AG09309 (cell line): ENCODE measurements at regions not wholly inside any gene's neighbourhood (a gene's known extent, or its start where the extent isn't known, plus 50 kb on each side); places are given as distances from the start of the nearest gene placed in this dataset.

Experiments
- DNase-seq: peaks from one replicate; pipeline ENCODE4 v3.0.0-alpha.2; 2010; ENCODE audit warnings: low read depth
- H3K4me3 ChIP-seq: 2 replicates; pipeline ENCODE4 v1.5.1; 2011; ENCODE audit warnings: mild to moderate bottlenecking, low read depth, low read length, moderate library complexity; ENCODE audit not compliant: control insufficient read depth
- CTCF ChIP-seq: IDR thresholded peaks from 2 replicates; pipeline ENCODE4 v1.5.1; 2011; ENCODE audit warnings: mild to moderate bottlenecking, low read depth, low read length, inconsistent platforms; ENCODE audit not compliant: insufficient read depth, control insufficient read depth; ENCODE audit errors: missing control alignments

- H3K4me3 ChIP-seq = no peak overlapping the region
- DNase-seq = no peak
- TF ChIP-seq CTCF = no peak
These were observed 229.6 kb downstream of the ZEB2 start for GRCh38 chr2:144290276-144290675.

- no peak for DNase-seq
- H3K4me3 ChIP-seq = no peak overlapping the region
- no peak for TF ChIP-seq CTCF
These were observed 231.5 kb downstream of the ZEB2 start for GRCh38 chr2:144288438-144288837.

GRCh38 chr2:144285324-144285723 lies 234.6 kb downstream of the ZEB2 start:
- DNase-seq = no peak
- no peak for TF ChIP-seq CTCF
- H3K4me3 ChIP-seq = no peak overlapping the region

- H3K4me3 ChIP-seq = no peak overlapping the region
- TF ChIP-seq CTCF = no peak
- no peak for DNase-seq
These were observed 238.4 kb downstream of the ZEB2 start for GRCh38 chr2:144281476-144281875.

- no peak for TF ChIP-seq CTCF
- no peak for DNase-seq
- no peak overlapping the region for H3K4me3 ChIP-seq
These were observed 239.9 kb downstream of the ZEB2 start for GRCh38 chr2:144280009-144280408.

GRCh38 chr2:144279165-144279564 lies 240.8 kb downstream of the ZEB2 start:
- H3K4me3 ChIP-seq = no peak overlapping the region
- no peak for DNase-seq
- TF ChIP-seq CTCF = no peak

GRCh38 chr2:144277622-144278354 lies 242.1 kb downstream of the ZEB2 start:
- TF ChIP-seq CTCF = no peak
- no peak overlapping the region for H3K4me3 ChIP-seq
- no peak for DNase-seq
